Ovary (tissue), 3 donors: ENCODE measurements at regions not wholly inside any gene's neighbourhood (a gene's known extent, or its start where the extent isn't known, plus 50 kb on each side); places are given as distances from the start of the nearest gene placed in this dataset.

Experiments
- CTCF ChIP-seq, 3 donors: fragments of 450-650 bp in 2 of 3; fragments of 200-600 bp in 1 of 3; IDR thresholded peaks; one replicate each; pipeline versions ENCODE4 v1.5.1 to v1.8.0; 2016 to 2022; ENCODE audit warnings: antibody characterized with exemption in 3 of 3, mild to moderate bottlenecking in 1 of 3
- POLR2A ChIP-seq: fragments of 450-650 bp; IDR thresholded peaks from one replicate; pipeline ENCODE4 v1.6.1; 2017; ENCODE audit warnings: antibody characterized with exemption, mild to moderate bottlenecking, moderate library complexity
- donor health status: DM: no; HTN: no; CAD: no.

GRCh38 chr12:31849090-31849687, 110.0 kb upstream of the RESF1 start:
- no peak for TF ChIP-seq CTCF (IDR thresholded peaks at IDR 0.05)
- TF ChIP-seq POLR2A = no peak
